GM18520 (cell line): ENCODE measurements at regions not wholly inside any gene's neighbourhood (a gene's known extent, or its start where the extent isn't known, plus 50 kb on each side); places are given as distances from the start of the nearest gene placed in this dataset.
"Not testable (repeated sequence)": the region's sequence is repeated elsewhere in the genome, so short reads cannot be mapped to it uniquely, and the experiment has no call there.

ENCODE experiments used
- ATAC-seq: cut with Tn5 transposase; IDR thresholded peaks from one replicate; pipeline ENCODE4 v1.9.1; 2021; ENCODE audit not compliant: unreplicated experiment

DNA sequence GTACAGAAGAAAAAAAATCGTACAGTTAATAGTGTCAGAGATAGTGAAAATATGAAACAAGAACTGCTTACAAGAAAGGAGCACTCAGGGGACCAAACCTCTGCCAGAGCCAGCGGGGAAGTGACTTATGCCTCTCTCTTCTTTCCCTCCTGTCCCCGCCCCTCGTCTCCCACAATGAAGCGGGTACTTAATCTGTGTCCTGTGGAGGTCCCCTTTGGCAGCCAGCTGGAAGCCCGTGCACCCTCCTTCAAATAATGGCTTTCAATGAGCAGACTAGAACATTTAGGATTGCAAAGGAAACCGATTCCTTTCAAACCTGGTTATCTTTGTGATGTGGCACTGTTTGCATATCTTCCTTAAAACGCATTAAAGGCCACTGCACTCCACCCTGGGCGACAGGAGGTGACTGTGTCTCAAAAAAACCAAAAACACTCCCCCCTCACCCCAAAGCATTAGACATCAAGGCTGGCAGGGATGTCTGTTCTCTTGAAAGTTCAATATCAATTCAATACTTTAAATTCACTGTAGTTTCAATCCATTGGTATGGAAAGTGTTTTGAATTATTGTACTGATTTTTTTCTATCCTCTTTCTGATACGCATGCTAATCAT lies 51.7 kb downstream of the PPIAL4C start:
- ATAC-seq = not testable (repeated sequence)

DNA sequence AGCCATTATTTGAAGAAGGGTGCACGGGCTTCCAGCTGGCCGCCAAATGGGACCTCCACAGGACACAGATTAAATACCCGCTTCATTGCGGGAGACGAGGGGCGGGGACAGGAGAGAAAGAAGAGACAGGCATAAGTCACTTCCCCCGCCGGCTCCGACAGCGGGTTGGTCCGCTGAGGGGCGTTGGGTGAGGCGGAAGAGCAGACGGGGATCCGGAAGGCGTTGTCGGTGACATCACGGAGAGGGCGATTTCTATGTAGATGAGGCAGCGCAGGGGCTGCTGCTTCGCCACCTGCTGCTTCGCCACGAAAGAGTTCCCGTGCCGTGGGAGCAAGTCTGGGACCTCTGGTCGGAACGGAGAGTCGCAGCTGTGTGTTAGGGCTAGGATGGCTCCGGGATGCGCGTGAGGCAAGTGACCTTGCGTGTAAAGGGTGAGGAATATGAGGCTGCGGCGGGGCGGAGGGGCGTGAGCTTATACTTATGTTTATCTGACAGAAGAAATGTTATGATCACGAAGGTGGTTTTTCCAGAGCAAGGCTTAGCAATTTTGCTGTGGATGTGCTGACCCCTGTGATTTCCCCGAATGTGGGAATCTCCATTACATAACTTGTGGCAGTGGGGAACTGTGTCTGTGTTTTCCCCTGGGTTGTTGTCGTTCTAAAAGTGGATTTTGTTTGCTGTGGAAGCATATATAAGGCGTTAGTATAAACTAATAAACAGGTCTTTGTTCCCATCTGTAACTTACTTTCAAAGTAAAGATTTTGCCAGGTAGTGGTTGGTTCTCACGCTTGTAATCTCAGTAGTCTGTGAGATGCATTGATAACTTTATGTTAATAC lies 52.9 kb downstream of the PPIAL4C start:
- ATAC-seq = peak; percentile 73

DNA sequence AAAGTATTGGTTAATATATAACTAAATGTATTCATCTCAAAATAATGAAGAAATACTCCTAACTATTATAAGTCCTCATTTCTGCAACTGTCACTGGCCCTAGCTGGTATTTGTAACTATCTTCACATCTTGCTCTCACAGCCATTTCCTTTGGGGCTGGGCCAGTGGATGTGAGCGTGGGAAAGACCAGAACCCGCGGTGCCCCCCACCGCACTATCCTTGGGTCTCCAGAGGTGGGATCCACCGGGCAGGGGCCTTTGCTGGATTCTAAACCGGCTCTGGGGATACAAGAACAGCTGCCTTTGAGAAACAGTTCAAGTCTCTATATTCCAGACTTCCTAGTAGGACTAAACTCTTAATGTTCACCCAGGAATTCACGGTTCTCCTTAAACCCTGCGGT lies 54.8 kb downstream of the PPIAL4C start:
- not testable (repeated sequence) for ATAC-seq

DNA sequence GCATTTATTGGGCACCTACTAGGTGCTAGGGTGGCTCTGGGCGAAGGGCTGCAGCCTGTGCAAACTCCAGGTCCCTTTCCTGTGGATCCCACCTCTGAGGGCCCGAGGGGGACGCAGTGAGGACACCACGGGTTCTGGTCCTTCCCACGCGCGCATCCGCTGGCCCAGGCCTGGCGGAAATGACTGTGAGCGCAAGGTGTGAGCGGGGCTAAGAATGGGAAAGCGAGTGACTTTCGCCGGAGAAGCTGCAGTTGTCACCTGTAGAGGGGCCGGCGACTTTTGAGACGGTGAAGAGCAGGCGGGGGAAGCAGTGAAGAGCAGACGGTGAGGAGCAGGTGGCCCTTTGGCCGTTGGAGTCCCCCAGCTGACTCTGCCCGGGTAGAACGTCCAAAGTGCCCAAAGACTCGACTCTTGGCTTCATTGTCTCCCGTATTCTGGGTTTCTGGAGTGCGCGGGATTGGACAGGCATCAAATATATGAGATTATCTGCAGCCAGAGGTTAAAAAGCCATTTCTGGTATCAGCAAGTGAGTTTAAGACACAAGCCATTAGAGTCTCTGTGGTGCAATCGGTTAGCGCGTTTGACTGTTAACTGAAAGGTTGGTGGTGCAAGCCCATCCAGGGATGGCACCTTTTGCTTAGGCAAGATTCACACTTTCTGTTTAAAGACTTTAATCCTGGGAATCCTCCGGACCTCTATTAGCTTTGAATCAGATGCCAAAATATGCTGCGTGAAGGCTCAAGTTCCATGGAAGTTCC lies 55.4 kb downstream of the PPIAL4C start:
- not testable (repeated sequence) for ATAC-seq

DNA sequence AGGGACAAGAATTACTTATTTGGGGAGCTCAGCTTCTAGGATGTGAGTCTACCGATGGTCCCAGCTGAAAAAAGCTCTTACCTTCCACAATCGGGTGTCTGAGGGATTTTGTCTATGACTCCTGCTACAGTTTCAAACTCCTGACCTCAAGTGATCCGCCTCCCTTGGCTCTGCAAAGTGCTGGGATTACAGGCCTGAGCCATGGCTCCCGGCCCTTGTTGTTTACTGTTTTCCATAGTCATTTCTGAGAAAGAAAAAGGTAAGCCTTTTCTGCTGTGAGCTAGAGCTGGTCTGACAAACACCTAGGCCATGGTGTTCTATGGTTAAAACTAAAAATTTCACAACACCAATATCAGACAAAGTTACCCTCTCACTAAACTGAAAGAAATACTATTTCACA lies 57.5 kb downstream of the PPIAL4C start:
- not testable (repeated sequence) for ATAC-seq

DNA sequence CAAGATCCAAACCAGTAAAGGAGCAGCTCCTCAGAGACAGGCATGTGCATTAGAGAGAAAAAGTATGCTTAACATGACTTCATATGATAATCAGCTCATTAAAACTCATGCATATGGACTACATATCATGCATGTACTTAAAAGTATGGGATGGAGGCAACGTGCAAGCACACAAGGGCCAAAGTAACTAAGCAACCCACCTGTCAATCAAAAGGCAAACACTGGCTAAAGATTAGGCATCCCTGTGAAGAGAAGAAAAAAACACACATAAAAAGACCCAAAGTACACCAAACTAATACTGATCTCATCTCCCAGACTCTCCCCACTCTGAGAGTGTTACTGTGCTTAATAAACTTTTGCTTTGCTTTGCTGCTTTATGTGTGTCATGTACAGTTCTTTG lies 61.2 kb downstream of the PPIAL4C start:
- ATAC-seq = not testable (repeated sequence)

DNA sequence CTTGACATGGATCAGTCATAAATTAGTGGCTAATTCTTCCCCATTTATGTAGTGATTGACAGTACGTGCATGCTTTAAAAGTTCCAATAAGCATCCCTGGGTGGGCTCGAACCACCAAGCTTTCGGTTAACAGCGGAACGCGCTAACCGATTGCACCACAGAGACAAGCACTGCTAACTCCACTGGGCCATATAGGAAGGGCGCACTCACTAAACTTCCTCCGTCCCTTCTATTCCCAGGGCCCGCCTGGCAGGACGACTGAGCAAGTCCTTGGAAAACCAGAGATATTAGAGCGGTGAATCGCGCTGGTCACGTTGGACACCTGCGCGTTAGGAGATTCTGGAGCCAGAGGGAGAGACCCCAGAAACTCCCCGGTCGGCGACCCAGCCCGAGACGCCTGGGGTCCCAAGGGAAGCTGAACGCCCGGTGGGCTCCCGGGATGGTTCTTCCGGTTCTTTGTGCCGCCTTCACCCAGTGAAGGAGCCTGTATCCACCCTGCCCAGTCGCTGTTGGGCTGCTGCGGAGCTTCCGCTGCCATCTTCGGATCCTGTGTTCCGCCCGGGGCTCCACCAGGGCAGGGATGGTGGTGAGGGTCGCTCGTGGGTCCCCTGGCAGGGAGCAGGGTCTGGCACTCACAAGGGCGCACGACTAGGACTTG lies 62.8 kb downstream of the PPIAL4C start:
- not testable (repeated sequence) for ATAC-seq

DNA sequence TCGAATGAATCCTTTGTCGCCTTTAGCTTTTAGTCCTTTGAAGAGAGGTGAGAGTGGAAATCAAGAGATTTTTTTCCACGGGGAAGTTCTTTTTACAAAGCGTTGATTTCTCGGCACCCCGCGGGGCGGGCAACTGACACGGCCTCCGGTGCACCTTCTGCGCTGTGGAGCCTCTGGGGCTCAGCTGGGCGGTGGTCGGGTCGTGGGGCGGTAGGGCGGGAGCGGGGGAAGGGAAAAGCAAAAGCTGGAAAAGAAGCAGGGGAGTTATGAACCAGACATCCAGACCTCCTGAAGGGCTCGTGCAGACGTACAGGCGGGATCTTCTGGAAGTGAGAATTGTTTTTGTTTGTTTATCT lies 63.3 kb downstream of the PPIAL4C start:
- ATAC-seq = not testable (repeated sequence)

DNA sequence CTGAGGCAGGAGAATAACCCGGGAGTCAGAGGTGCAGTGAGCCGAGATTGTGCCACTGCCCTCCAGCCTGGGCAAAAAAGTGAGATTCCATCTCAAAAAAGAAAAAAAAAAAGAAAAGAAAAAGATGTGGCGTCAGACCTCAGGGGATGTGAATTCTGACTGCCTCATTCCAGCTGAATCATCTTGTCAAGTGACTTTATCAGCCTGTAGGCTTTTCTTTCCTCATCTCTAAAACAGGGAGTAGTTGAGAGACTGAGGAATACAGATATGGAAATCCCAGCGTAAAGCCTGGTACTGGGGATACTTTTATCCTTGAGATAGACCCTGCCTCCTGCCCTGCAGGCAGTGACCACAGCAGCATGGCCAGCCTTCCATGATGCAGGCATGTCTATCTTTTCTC lies 74.1 kb downstream of the PPIAL4C start:
- not testable (repeated sequence) for ATAC-seq

DNA sequence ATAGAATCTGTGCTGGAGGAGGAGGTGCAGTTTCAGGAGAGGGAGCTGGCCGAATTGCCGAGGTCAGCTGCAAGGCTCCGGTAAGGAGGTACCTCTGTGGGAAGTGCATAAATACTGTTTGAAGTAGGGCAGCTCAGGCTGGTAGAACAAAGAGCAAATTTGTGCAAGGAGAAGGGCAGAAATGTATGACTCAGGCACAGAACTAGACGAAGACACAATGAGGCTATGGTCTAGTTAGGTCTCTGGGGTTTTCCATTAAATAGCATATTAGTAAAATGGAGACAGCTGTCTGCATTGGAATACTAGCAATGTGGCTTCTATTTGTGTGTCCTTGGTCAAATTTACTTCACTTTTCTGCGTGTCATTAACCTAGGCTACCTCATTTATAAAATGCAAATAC lies 74.5 kb downstream of the PPIAL4C start:
- ATAC-seq = not testable (repeated sequence)

DNA sequence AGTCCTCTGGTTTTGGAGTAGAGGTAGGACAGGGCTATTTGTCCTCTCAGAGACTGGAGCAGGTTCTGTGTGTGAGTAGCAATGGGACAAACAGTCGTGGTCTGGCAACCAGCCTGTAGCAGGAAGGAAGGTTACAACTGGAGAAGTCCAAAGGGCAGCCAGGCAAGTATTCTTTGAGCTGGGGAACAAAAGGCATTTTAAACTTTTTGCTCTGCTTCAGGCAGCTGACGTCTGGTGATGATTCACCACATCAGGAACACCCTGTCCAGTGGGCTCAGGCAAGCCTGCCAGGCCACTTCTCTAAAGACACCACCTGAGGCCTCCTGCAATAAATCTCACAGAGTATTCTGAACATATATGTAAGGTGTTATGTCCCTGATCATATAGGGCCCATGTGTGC lies 81.0 kb downstream of the PPIAL4C start:
- ATAC-seq = not testable (repeated sequence)

DNA sequence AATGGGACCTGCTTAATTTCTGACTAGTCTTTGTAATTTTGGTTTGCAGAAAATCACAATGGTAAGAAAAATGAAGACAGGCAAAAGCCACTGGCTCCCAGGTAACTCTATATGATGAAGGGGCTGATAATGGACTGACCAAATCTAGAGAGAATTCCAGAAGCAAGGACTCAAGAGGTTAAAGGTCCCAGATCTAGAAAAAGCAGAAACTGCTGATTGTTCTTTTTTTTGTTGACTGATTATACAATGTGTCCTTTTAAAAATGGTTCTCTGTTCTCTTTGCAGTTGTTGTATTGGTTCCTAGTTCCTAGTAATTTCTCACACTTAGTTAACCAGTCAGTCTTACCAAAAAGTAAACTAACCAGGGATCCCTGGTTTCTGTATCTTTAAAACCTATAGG lies 81.4 kb downstream of the PPIAL4C start:
- ATAC-seq = not testable (repeated sequence)

DNA sequence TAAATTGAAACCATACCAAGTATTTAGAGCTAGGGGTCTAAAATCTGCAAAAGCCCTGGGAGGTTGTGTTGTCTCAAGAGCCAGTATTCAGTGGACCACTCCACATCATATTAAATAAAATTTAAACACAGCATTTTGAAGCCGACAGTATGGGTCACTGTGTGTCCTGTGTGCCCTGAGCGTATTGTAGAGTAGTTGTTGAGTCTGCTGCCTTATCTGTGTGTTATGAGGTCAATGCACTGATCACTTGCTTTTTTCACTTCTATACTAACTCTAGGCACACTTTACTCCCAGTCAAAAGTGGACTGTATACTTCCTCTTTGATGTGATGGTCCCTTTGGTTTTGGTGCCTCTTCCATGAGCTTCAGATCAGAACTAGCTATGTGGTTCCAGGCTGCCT lies 81.9 kb downstream of the PPIAL4C start:
- not testable (repeated sequence) for ATAC-seq

DNA sequence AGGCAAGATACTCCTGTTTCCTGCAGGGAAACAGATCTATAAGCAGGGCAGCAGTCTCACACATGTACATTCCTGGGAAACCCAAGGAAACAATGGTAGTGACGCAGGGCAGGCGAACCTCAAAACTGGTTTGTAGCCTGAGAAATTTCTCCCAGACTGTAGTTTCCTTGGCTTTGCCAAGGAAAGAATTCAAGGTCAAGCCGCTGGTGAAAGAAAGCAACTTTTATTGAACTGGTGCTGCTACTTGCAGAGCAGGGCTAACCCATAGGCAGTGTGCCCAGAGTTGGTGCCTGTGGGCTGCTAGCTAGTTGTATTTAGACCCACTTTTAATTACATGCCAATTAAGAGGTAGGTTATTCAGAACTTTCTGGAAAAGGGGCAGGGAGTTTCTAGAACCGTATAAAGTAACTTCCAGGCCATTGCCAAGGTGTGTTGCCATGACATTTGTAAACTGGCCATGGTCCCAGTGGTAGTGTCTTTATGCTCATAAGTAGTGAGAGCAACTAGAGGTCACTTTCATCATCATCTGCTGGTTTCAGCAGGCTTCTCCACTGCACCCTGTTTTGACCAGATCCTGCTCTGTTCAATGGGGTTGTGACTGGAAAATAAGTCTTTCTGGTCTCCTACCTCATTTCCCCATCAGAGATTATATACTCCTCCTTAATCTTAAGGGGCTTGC lies 89.7 kb downstream of the PPIAL4C start:
- ATAC-seq = not testable (repeated sequence)

DNA sequence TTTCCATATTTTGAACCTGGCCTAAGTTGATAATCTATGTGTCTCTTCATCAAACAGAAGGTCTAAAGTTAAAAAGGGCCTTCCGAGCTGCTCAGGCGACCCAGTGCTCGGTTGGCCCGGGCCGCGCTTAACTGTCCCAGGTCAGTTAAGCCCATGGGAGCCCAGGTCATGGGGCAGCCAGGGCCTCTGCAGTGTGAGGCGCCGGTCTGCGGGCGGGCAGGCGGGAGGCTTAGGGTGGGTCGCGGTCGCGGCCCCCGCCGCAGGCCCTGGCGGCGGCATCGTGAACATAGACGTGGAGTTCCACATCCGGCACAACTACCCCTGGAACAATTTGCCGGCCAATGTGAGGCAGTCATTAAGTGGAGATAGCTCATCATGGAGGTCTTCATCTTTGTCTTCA lies 91.3 kb downstream of the PPIAL4C start:
- not testable (repeated sequence) for ATAC-seq

DNA sequence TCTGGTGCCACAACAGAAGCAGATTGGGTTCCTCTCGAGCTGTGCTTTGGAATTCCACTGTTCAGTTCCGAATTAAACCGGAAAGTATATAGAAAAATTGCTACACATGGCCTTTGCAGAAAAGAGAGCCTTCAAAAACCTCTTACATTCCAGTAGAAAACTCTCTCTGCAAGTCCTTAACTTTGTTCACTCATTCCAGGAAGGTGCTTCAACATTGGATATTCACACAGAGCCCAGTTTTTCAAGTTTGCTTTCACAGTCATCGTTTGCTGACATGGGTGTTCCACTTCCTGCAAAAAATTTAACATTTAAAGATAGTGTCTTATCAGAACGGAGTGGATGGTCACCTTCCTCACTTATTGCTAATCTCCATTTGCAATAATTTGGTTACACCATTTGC lies 93.7 kb downstream of the PPIAL4C start:
- ATAC-seq = not testable (repeated sequence)

DNA sequence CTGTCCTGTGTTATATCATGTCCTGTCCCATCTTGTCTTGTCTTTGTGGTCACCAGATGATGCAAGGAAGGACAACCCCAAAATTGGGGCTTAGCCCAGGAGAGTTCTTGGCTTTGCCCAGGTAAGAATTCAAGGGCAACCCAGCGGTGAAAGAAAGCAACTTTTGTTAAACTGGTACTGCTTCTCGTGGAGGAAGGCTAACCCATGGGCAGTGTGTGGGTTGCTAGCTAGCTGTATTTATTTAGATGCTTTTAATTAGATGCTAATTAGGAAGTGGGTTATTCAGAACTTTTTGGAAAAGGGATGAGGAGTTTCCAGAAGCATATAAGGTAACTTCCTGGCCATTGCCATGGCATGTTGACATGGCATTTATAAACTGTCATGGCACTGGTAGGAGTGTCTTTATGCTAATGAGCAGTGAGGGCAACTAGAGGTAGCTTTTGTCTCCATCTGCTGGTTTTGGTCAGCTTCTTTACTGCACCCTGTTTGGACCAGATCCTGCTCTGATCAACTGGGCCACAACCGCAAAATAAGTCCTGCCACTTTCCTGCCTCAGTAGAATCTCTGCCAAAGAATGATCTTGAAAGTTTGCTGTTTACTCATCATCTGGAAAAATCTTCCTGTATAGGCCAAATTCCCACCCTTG lies 95.8 kb upstream of the FCGR1A start:
- ATAC-seq = peak; percentile 45

DNA sequence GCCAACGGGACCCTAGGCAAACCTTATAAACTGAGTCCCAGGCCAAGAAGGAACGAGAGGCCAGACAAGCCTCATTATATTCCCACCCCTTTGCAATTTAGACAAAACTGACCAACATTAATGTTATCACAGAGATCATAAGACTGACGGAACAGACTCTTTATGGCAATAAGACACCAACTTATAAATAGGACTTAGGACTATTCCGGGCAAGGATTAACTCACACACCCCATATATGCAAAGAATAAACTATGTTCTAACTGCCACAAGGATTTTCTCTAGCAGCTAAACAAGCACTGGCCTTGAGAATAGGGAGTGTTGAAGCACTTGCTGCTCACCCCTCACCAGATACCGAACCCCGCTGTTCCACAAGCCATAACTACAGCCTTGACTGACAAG lies 91.1 kb upstream of the FCGR1A start:
- ATAC-seq = not testable (repeated sequence)

DNA sequence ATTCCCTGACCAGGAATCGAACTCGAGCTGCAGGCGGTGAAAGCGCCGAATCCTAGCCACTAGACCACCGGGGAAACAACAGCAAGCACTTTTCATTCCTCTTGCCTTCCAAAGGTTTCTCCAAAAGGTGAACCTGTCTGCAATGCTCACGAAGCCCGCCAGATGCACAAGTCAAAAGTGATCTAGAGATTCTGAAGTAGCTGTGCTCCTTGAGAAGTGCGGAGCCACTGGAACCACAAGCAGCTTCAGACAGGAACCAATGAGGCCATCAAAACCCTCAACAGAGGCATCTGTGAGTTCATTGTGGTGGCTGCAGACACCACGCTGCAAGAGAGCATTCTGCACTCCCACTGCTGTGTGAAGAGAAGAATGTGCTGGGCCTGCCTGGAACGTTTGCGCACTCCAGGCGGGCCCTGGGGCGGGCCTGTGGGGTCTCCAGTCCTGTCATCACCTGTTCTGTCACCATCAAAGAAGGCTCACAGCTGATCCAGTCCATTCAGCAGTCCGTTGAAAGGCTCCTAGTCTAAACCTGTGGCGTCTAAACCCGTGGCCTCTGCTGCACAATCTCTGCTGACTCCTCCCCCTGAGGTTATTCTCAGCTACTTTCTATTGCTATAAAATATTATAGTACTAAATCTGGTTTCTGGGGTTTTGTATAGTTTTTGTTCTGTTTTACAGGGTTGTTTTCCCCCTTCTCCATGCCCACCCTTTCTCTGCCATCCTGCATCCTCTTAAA lies 89.5 kb upstream of the FCGR1A start:
- ATAC-seq = not testable (repeated sequence)
